ENCODE measurements at regions not wholly inside any gene's neighbourhood (a gene's known extent, or its start where the extent isn't known, plus 50 kb on each side); places are given as distances from the start of the nearest gene placed in this dataset.
A peak's percentile ranks its signal among the peaks of the same experiment; 100 is the strongest.

DNA sequence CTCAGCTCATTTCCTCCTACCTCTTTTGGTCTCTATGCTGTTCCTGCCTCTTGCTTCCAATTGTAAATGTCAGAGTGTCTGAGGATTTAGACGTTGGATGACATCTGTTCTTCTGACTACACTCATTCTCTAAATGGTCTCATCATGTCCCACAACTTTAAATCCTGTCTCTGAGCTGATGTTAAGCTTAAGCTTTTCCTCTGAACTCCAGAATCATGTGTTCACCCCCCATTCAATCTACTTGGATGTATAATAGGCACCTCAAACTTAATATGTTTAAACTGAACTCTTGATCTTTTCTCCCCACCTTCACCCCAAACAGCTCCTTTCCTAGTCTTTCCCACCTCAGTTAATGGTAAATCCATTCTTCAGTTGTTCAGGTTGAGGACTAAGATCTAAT, 433.6 kb downstream of the CSNK1G3 start:
- Histone ChIP-seq H3K27ac (no peak overlapping the region), H3K27me3 (no peaks in the 10 kb centered on the region), H3K36me3 (no peaks in the 10 kb centered on the region), H3K9me3 (no peaks in the 10 kb centered on the region), H3K4me1 (no peaks in the 10 kb centered on the region), H3K4me3 (no peak overlapping the region)
- 50% methylated on average over 1 of the region's 1 CpG for WGBS (ENCODE audit: insufficient coverage, low coverage, low lambda C conversion rate, missing lambda C conversion rate)
- ATAC-seq: no peak
- TF ChIP-seq, protein P1, sequence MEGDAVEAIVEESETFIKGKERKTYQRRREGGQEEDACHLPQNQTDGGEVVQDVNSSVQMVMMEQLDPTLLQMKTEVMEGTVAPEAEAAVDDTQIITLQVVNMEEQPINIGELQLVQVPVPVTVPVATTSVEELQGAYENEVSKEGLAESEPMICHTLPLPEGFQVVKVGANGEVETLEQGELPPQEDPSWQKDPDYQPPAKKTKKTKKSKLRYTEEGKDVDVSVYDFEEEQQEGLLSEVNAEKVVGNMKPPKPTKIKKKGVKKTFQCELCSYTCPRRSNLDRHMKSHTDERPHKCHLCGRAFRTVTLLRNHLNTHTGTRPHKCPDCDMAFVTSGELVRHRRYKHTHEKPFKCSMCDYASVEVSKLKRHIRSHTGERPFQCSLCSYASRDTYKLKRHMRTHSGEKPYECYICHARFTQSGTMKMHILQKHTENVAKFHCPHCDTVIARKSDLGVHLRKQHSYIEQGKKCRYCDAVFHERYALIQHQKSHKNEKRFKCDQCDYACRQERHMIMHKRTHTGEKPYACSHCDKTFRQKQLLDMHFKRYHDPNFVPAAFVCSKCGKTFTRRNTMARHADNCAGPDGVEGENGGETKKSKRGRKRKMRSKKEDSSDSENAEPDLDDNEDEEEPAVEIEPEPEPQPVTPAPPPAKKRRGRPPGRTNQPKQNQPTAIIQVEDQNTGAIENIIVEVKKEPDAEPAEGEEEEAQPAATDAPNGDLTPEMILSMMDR (IDR thresholded peaks at IDR 0.05): no peak
- TF ChIP-seq POLR2A (IDR thresholded peaks at IDR 0.05): no peak
- intact Hi-C loops (cut with DNase I): no loop called here
- no peak for DNase-seq

DNA sequence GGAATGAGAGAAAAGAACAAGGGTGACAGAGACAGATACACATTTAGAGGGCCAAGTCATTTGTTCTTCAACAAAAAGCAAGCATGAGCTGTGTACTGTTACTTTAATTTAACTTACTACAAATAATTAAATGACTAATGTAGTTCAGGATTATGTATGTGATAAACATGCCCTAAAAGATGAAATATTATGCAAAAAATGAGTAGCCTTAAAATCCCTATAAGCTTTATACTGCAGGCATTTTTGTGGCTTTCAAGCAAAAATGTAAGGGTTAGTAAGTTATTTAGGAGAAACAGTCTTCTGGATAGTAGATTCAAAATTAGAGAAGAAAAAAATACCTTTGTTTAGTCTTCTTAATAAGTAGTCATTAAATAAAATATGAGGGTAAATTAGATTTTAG, 431.2 kb downstream of the CSNK1G3 start:
- Histone ChIP-seq H3K27me3 (no peaks in the 10 kb centered on the region), H3K4me3 (no peak overlapping the region), H3K4me1 (no peaks in the 10 kb centered on the region), H3K27ac (no peak overlapping the region), H3K36me3 (no peaks in the 10 kb centered on the region), H3K9me3 (no peaks in the 10 kb centered on the region)
- TF ChIP-seq POLR2A (IDR thresholded peaks at IDR 0.05): no peak
- TF ChIP-seq, protein P1 (IDR thresholded peaks at IDR 0.05): no peak
- no peak for DNase-seq
- intact Hi-C loops (cut with DNase I): no loop called here
- no peak for ATAC-seq

- TF ChIP-seq POLR2A (IDR thresholded peaks at IDR 0.05): no peak
- TF ChIP-seq, protein P1 (IDR thresholded peaks at IDR 0.05): no peak
- ATAC-seq: no peak
- peaks cover 0 to 7% (median 0%) of the 10 kb centered on the region in 4 donors for H3K9me3 ChIP-seq
- no peaks in the 10 kb centered on the region for H3K36me3 ChIP-seq
- no peaks in the 10 kb centered on the region for H3K27me3 ChIP-seq
- H3K27ac ChIP-seq: no peak overlapping the region
- intact Hi-C loops (cut with DNase I): no loop called here
- no peak overlapping the region for H3K4me3 ChIP-seq
- DNase-seq: no peak
- no peaks in the 10 kb centered on the region for H3K4me1 ChIP-seq
These were observed 428.4 kb downstream of the CSNK1G3 start for GRCh38 chr5:123940416-123940815.

GRCh38 chr5:123937230-123937629, 425.3 kb downstream of the CSNK1G3 start:
- no peaks in the 10 kb centered on the region for H3K27me3 ChIP-seq
- ATAC-seq: peak in 2 of 4 donors; percentile 23 to 60

More at GRCh38 chr5:123937230-123937629, 425.3 kb downstream of the CSNK1G3 start:
- peaks cover 0 to 7% (median 0%) of the 10 kb centered on the region in 4 donors for H3K9me3 ChIP-seq
- DNase-seq: no peak
- TF ChIP-seq, protein P1 (IDR thresholded peaks at IDR 0.05): peak; percentile 42 to 53 (median 46)
- TF ChIP-seq POLR2A (IDR thresholded peaks at IDR 0.05): no peak
- H3K27ac ChIP-seq: no peak overlapping the region
- no peaks in the 10 kb centered on the region for H3K36me3 ChIP-seq
- WGBS (ENCODE audit: insufficient coverage, low coverage, low lambda C conversion rate, missing lambda C conversion rate): 52% methylated on average over 6 of the region's 6 CpGs
- intact Hi-C loops (cut with DNase I): no loop called here
- no peaks in the 10 kb centered on the region for H3K4me1 ChIP-seq
- no peak overlapping the region for H3K4me3 ChIP-seq

Data from right lobe of liver (tissue), 6 donors.